ENCODE measurements at regions not wholly inside any gene's neighbourhood (a gene's known extent, or its start where the extent isn't known, plus 50 kb on each side); places are given as distances from the start of the nearest gene placed in this dataset.
"Not testable (repeated sequence)": the region's sequence is repeated elsewhere in the genome, so short reads cannot be mapped to it uniquely, and the experiment has no call there.

DNA sequence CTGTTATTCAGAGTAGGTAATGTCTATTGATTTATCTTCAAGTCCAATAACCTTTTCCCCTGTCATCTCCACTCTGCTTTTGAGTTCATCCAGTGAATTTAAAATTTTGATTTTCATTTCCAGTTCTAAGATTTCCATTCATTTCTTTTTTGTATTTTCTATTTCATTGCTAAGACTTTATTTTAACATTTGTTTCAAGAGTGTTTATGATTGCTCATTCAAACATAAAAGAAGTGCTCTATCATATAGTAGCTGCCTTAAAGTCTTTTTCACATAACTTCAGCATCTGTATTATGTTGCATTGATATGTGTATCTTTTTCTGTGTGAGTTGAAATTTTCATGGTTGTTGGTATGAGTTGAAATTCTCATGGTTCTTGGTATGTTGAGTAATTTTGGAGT, 341.6 kb downstream of the SOX4 start:
- no peak for DNase-seq

DNA sequence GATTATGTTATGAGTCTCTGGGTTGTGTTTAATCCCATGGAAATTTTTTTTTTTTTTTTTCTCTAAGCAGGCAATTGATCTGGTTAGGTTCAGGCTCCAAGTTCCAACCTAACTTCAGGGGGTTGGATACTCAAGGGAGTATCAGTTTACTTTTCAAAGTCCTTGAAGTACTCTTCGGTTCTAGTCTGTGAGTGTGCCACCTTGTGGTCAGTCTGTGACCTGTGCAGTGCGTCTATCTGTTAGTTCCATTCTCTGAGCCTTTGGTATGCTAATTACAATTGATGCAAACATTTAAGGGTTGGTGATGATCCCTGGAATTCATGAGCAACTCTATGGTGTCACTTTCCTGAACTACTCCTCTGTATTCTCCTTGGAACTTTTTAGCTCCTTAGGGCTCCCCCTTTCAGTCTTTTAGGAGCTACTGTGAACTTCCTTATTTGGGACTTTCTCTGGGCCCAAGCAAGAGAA, 342.0 kb downstream of the SOX4 start:
- no peak for DNase-seq

DNA sequence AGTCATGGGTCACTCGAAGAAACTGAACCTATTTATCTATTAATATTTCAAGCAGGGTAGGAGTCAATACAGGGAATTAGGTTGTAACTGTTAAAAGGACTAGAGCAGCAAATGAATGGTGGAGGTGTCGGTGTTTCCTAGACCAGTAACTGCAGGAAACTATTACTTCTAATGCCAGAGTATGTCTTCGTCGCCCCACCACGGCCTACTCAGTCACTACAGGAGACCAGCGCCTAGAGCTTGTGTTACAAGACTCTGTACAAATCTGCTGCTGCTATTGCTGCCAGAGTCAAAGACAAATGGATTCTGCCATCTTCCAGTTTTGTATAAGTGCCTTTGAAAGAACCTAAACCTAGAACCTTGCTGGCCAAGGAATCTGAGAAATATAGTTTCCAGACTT, 343.9 kb downstream of the SOX4 start:
- no peak for DNase-seq

DNA sequence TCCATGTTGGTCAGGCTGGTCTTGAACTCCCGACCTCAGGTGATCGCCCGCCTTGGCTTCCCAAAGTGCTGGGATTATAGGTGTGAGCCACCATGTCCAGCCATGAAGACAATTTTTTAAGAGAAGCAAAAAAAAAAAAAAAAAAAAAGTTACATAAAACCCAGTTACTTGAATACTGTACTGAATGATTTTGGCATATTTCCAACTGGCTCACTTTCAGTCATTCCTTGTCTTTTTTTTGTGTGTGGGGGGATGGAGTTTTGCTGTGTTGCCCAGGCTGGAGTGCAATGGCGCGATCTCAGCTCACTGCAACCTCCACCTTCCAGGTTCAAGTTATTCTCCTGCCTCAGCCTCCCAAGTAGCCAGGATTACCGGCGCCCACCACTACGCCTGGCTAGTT, 345.5 kb downstream of the SOX4 start:
- not testable (repeated sequence) for DNase-seq

DNA sequence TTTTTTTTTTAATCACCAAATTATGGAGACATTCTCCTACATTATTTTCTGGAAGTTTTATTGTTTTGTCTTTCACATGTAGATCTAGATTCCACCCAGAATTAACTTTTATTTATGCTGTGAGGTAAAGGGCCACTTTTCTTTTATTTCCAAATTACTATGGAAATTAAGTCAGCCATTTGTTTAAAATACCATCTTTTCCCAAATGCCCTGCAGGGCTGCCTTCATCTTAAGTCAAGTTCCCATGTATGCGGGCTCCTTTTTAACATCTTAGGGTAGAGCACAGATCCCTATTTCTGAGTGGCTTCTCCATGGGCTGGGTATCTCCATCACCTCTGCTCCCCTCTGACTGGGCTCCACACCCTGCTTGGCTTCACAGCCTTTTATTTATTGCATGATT, 348.4 kb downstream of the SOX4 start:
- no peak for DNase-seq

DNA sequence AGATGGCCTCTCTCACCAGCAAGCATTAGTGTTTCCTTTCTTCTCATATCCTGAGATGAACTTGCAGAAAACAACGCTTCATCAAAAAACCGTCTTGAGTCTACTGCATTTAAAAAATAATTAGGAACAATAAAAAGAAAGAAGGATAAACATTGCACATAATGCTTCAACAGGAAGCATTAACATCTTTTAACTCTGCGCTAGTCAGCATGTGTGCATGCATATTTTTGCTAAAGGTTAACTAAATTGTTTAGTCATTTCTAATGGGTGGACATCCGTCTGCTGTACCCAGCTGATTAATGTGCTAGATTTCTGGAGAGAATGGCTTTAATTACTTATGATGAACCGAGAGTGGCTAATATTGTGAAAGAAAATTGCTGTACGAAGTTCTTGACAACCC, 349.3 kb downstream of the SOX4 start:
- no peak for DNase-seq

DNA sequence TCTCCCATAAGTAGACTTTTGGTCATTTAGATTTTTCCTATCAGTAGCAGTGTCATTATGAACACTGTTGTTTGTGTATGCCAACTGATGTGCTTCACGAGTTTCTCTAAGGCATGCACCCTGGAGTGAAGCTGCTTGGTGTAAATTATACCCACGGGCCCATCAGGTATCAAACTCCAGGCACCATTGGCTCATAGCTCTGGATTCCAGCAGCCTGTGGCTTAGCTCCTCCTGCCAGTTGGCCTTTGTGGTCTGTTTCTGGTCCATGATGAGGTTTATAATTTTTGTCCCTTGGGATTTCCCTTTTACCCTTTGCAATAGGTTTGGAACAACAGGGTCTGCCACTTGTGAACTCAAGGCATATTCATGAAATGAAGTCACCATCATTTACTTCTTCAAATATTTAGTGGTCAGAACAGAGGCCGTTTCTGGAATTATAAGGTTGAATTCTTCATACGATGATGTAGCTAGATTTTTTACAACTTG, 350.5 kb downstream of the PRL start:
- no peak for DNase-seq

DNA sequence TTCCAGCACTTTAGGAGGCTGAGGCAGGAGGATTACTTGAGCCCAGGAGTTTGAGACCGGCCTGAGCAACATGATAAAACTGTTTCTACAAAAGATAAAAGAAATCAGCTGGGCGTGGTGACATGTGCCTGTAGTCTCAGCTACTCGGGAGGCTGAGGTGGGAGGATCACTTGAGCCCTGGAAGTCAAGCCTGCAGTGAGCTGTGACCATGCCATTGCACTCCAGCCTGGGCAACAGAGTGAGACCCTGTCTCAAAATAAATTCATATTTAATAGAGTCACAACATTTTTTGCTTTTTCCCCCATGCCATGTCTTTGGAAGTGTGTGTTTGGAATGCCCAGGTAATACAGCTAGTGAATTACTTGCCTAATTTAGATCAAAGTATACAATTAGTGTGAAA, 349.6 kb downstream of the PRL start:
- not testable (repeated sequence) for DNase-seq

DNA sequence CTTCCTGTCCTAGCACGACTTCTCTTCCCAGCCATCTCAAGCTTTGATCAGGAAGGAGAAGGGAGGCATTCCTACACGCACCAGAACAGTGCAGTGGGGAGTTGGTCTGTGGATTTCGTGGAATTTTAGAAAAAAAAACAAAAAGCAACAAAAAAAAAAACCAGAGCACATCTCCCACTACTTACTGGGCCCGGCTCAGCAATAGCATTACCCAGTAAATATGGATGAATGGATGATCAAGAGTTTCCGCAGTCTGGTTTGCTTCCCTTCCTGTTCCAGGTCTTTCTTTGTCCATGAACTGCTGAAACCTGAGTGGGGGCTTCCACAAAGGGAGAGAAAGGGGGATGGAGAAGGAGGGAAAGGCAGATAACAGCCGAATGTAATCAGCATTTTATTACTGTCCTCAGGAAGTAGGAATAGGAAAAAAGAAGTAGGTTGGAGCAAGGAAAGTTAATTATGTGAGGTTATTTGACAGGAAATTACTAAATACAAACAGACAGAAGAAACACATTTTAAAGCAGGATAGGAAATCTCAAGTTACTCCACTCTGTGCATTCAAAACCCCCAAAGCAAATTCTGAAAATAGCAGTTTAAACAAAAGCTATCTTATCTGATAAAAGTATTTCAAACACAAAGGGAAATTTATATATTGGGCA, 349.0 kb downstream of the PRL start:
- no peak for DNase-seq

DNA sequence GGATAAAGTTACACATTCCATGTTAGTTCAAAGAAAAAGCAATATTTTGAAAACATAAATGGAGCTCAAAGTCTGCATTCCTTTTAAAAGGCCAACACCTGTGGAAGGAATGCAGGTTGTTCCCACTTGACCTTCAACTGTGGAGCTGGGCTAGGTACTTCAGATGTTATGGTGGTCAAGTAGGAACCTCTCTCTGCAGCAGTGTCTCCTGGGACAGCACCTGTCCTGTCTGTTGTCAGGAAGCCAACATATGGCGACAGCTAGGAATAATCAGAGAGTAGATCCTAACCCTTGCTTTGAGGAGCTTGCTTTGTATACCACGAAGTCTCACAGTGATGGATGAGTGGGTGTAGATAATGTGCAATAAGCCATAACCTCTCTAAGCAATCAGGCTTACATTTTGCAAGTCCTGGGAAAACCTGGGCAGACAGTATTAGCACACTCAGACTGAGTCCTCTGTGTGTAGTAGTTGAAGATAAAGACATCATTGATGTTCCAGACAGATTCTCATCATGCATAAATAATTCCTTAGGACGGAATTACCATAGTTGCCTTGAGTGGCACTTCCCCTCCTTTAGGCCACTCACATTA, 347.5 kb downstream of the PRL start:
- DNase-seq: peak; percentile 61

DNA sequence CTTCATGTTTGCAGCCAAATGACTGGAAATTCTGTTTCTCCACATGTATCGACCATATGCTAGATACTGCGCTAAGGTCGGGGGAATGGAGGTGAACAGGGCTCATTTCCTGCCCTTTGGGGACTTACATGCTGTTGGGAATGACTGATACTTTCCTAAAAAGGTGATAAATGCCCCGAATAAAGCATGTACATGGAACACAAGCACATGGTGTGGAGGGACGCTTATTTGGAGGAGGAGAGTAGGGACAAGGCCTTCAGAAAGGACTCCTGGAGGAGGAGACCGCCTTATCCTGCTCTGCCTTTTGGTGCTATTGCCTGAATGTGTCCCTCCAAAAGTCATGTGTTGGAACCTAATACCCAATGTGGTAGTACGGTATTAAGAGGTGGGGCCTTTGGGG, 344.5 kb downstream of the PRL start:
- DNase-seq: no peak

DNA sequence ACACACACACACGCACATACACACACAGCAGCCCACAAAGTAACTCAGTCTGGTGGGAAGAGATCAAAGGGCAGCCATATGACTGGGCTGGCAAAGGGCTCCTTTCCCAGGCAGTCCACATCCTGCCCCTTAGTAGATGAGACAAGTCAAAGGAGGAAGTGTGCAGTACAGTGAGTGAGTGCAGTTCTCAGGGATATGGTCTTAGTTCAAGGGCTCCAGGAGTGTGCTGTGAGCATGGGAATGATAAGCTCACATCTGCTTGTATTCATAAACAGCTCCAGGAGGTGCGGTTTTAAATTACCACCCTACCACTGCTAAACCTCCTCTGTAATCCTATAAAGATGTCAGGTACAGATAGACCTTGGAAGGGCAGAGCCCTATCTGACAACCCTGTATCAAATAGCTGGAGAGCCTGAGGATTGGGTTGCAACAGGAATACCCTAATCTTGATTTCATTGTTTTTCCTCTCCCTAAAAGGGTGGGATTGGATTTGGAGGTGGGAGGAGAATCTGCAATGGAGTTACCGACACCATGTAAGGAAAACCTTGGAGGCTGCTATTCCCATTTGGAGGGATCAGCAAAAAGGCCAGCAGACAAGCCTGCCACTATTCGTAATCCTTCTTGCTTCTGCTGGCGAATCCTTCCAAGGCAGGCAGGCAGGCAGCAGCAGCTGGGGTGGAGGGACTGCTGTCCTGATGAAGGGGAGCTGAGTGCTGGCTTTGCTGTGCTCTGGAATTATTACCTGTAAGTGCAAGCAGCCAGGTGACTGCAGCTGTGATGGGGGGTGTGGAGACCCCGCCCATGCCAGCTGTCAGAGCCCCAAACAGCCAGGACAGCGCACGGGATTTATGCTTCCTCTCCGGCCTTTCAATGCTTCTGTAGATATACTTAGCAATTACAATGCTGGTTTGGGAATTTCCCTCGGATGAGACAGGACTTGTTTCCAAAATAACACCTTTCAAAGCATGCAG, 342.7 kb downstream of the PRL start:
- DNase-seq: peak; percentile 70

DNA sequence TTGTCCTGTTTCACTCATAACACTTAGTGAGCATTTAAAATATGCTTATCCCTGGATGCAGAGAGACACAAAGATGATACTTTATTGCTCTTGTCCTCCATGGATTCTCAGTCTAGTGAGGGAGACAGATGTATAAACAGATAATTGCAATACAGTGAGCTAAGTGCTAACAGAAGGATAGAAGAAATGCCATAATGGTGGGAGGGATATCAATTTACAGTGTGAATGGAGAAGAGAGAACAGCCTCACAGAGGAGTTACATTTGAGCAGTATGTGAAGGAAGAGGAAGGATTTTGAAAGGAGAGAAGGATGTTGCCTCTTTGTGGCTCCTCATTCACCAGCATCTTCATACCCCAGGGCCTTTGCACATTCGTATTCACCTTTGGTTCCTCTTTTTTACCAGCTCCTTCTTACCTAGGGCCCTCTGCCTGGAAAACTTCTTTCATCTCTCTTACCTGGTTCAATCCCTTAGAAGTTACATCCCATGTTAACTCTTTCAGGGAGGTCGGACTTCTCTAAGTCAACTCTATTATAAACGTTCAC, 341.7 kb downstream of the PRL start:
- no peak for DNase-seq

DNA sequence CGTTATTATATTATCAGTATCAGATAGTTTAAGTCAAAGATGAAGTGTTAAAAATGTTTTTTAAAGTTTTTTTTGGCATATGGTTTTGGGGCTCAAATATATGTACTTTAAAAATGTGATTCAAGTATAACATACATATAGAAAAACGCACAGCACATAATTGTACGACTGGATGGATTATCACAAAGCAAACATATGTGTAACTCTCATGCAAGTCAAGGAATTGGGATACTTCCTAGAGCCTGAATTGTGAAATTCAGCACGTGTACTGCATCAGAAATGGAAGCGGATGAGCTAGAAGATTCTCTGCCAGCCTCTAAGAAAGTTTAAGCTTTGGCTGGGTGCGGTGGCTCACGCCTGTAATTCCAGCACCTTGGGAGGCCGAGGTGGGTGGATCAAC, 340.9 kb downstream of the PRL start:
- DNase-seq: no peak

DNA sequence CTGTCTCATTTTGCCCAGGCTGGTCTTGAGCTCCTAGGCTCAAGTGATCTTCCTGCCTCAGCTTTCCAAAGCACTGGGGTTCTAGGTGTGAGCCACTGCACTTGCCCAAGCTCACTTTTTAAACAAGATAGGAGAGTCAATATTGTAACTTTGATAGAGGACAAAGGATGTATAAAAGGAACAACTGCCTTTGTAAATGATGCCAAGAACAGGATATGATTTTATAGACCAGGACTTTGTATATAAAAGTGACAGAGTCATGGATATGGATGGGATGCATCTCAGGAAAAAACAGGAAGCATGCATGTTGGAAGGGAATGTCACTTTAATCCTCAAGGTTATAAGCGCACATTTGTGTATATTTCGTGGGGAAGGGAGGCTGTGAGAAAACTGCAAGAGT, 338.4 kb downstream of the PRL start:
- DNase-seq: no peak

DNA sequence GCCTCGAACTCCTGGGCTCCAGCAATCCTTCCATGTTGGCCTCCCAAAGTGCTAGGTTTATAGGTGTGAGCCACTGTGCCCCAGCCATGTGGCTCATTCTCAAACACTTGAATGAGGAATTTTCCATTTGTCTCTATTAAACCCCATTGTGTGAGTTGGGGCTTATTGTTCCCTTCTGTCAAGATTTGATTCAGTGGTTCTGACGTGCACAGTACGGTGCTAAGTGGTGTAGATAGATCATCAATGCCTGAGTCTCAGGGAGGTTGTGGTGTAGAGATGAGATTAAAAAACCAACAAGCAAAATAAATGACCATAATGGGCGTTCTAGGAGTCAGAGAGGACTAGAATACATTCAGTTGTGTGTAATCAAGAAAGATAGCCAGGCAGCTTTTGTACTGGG, 335.6 kb downstream of the PRL start:
- no peak for DNase-seq

DNA sequence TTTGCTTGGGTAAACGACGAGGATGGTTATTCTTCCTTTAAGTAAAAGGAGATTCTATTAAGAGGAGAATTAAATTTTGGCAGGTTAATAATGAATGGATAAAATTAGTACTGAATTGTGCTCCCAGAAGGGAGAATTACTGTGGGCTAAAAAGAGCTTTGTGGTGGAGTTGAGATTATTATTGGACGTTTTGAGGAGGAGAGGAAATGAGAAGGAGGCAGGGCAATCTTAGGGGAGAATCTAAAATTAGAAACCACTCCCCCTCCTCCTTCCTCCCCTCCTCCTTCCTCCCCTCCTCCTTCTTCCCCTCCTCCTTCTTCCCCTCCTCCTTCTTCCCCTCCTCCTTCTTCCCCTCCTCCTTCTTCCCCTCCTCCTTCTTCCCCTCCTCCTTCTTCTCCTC, 331.8 kb downstream of the PRL start:
- DNase-seq: no peak

DNA sequence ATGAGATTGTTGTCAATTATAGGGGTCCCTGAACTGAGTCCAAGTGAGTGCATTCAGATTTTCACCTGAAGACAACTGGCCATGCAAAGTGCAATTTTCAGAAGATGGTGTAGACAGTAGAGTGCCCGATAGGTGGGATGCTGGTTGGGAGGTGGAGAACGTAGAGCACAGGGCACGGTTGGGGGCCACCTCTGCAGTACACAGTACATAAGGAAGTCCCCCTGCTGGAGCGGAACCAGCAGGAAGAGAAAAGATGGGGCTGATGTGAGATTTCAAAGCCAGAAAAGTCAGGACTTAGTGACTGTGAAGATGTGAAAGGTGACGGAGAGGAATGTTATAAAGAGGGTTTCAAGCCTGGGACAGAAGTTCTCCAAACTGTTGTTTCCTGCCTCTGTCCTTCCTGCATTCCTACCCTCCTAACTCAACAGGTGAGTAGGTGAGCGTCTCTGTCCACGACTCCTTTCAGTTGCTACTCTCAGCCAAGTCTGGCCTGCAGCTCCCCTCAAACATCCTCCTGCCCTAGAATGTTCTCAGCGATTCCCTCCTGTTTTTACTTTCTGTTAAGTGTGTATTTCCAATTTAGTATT, 330.8 kb downstream of the PRL start:
- no peak for DNase-seq

DNA sequence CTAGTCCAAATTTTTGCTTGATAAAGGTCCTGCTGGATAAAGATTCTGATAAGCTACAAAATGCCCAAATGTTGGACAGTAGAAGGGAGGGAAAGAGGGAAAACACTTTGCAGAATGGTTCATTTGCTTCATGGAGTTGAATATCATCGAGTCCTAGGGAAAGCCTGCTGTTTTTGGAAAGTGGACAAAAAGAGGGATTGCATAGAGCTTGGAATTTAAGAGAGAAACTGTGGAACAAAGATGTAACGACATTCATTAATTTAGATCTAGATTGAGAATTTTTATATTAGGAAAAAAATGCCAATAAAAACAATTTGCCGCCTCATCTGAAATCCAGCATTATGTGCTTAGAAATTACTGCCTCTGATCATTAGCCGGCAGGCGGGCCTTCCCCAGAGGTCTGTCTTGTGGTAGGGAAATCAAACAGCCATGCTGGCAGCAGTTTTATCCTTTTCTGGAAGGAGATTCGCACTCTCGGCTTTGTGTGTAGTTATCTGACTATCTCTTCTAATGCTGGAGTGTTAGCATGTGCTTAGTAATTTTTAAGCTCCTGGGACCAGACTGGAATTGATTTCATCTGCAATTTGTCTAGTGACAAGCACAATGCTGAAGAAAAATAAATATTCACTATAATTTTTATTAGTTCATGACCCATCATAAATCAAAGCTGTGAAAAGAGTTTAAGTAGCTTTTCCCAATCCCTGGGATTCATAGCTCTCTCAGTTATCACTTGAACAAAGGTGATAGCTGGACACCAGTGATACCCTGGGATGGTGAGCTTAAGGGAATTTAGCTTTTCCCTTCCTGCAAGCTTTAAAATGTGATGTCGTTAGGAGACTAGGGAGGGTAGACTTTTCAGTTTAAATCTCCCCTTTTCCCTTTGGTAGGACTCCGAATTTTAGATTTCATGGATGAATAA, 329.5 kb downstream of the PRL start:
- DNase-seq: no peak

DNA sequence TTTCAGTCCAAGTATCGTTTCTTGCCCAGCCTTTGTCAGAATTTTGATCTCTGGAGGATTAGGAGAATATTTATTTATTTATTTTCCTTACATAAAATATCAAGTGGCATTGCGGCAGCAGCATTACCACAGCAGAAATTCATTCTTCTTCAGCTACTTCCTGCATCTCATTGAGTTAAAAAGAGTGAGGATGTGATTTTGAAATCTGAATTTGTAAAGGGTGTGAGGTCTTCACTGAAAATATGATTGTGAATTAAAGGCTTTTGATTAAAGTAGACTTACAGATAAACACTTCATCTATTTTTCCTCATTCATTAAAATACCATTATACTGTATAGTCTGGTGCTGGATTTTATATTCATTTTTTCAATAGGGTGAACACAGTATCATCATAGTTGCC, 328.4 kb downstream of the PRL start:
- DNase-seq: no peak

DNA sequence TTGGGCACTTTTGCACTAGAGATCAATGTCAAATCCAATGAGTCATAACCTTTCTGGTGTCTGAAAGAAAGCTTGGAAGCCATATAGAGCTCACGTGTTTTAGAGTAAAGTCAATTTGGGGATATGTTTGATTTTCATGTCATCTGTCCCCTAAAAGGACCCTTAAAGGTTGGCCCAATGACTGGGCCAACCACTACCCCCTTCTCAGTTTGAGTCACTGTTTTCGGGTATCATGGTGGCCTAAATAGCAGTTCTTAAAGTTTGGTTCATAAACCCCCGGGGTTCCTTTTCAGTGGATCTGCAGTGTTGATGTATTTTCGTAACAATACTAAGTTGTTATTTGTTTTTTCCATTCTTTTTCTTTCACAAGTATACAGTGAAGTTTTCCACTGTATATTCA, 327.6 kb downstream of the PRL start:
- no peak for DNase-seq

Data from NCI-H510A (cell line).